ENCODE measurements at regions not wholly inside any gene's neighbourhood (a gene's known extent, or its start where the extent isn't known, plus 50 kb on each side); places are given as distances from the start of the nearest gene placed in this dataset.

DNA sequence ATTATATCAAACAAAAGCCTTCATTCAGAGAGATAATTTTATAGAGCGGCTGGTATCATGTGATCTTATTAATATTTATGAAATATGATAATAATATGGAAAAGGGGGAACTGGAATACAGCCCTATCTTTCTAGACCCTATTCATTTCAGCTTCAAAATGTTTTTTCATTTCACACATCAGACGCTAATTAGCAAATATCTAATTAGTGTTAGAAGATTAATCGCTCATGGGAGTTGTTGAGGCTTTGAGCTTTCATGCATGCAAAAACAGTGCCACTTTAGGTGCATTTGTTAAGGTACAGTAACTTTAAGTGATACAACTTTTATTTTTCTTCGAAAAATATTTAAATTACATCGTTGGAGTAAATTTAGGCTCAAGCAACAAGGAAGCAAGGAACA is 751.7 kb upstream of the WWC1 start:
- TF ChIP-seq, protein P1, sequence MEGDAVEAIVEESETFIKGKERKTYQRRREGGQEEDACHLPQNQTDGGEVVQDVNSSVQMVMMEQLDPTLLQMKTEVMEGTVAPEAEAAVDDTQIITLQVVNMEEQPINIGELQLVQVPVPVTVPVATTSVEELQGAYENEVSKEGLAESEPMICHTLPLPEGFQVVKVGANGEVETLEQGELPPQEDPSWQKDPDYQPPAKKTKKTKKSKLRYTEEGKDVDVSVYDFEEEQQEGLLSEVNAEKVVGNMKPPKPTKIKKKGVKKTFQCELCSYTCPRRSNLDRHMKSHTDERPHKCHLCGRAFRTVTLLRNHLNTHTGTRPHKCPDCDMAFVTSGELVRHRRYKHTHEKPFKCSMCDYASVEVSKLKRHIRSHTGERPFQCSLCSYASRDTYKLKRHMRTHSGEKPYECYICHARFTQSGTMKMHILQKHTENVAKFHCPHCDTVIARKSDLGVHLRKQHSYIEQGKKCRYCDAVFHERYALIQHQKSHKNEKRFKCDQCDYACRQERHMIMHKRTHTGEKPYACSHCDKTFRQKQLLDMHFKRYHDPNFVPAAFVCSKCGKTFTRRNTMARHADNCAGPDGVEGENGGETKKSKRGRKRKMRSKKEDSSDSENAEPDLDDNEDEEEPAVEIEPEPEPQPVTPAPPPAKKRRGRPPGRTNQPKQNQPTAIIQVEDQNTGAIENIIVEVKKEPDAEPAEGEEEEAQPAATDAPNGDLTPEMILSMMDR (IDR thresholded peaks at IDR 0.05; ENCODE audit: poor library complexity, severe bottlenecking) = no peak
- TF ChIP-seq POLR2AphosphoS5 (IDR thresholded peaks at IDR 0.05) (no peak), EP300 (conservative IDR thresholded peaks at IDR 0.05; ENCODE audit: poor library complexity, severe bottlenecking) (no peak), SMC3 (conservative IDR thresholded peaks at IDR 0.05; ENCODE audit: poor library complexity) (no peak), EZH2 (IDR thresholded peaks at IDR 0.05; ENCODE audit: borderline replicate concordance, insufficient read depth, low read length, poor library complexity, severe bottlenecking) (no peak), MXI1 (conservative IDR thresholded peaks at IDR 0.05; ENCODE audit: poor library complexity, severe bottlenecking) (no peak)
- TF ChIP-seq, protein P2, sequence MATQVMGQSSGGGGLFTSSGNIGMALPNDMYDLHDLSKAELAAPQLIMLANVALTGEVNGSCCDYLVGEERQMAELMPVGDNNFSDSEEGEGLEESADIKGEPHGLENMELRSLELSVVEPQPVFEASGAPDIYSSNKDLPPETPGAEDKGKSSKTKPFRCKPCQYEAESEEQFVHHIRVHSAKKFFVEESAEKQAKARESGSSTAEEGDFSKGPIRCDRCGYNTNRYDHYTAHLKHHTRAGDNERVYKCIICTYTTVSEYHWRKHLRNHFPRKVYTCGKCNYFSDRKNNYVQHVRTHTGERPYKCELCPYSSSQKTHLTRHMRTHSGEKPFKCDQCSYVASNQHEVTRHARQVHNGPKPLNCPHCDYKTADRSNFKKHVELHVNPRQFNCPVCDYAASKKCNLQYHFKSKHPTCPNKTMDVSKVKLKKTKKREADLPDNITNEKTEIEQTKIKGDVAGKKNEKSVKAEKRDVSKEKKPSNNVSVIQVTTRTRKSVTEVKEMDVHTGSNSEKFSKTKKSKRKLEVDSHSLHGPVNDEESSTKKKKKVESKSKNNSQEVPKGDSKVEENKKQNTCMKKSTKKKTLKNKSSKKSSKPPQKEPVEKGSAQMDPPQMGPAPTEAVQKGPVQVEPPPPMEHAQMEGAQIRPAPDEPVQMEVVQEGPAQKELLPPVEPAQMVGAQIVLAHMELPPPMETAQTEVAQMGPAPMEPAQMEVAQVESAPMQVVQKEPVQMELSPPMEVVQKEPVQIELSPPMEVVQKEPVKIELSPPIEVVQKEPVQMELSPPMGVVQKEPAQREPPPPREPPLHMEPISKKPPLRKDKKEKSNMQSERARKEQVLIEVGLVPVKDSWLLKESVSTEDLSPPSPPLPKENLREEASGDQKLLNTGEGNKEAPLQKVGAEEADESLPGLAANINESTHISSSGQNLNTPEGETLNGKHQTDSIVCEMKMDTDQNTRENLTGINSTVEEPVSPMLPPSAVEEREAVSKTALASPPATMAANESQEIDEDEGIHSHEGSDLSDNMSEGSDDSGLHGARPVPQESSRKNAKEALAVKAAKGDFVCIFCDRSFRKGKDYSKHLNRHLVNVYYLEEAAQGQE (IDR thresholded peaks at IDR 0.05; ENCODE audit: borderline replicate concordance) = no peak
